ENCODE measurements at regions not wholly inside any gene's neighbourhood (a gene's known extent, or its start where the extent isn't known, plus 50 kb on each side); places are given as distances from the start of the nearest gene placed in this dataset.

GRCh38 chr13:40376867-40377535, 289.4 kb downstream of the FOXO1 start:
- intact Hi-C loops (cut with micrococcal nuclease; ENCODE audit: unreplicated experiment): no loop called here
- POLR2A ChIA-PET: no interaction called here
- H2AFZ ChIP-seq (ENCODE audit: low read length): 0 out of 2 replicates have a peak overlapping the region, but pooled peaks have one; percentile 32
- H3K4me2 ChIP-seq (ENCODE audit: low read length): no peak overlapping the region
- no peaks in the 10 kb centered on the region for H4K20me1 ChIP-seq (ENCODE audit: insufficient read depth, low read length)
- BruUV-seq (replicated peaks): no TSS peak
- H3K4me3 ChIP-seq (ENCODE audit: low read depth, low read length, poor library complexity, severe bottlenecking): no peak overlapping the region
- H3K36me3 ChIP-seq (ENCODE audit: insufficient read depth, low read length): no peaks in the 10 kb centered on the region; the same call in 1 of the 2 replicates
- peaks cover 13% of the 10 kb centered on the region for H3K9me3 ChIP-seq (ENCODE audit: low read length)
- H3K27ac ChIP-seq (ENCODE audit: low read depth, low read length, poor library complexity, severe bottlenecking): no peak overlapping the region
- no peaks in the 10 kb centered on the region for H3K9me2 ChIP-seq (ENCODE audit: insufficient read depth, low read length)
- DNase-seq (ENCODE audit: low spot score): no peak
- H3K79me2 ChIP-seq (ENCODE audit: insufficient read depth, low read depth, low read length): no peaks in the 10 kb centered on the region
- CTCF ChIA-PET (ENCODE audit: unreplicated experiment): no interaction called here
- peaks cover 19% of the 10 kb centered on the region for H3K4me1 ChIP-seq (ENCODE audit: insufficient read depth, low read length, poor library complexity, severe bottlenecking)
- TF ChIP-seq CTCF (conservative IDR thresholded peaks at IDR 0.05; ENCODE audit: low read length): no peak
- no peak for TF ChIP-seq EZH2phosphoT487 (IDR thresholded peaks at IDR 0.05; ENCODE audit: borderline replicate concordance, low read depth, low read length)

GRCh38 chr13:40377783-40378182, 288.7 kb downstream of the FOXO1 start:
- BruUV-seq (replicated peaks): no TSS peak
- Histone ChIP-seq H3K79me2 (ENCODE audit: insufficient read depth, low read depth, low read length) (no peaks in the 10 kb centered on the region), H3K36me3 (ENCODE audit: insufficient read depth, low read length) (no peaks in the 10 kb centered on the region; the same call in 1 of the 2 replicates), H3K27ac (ENCODE audit: low read depth, low read length, poor library complexity, severe bottlenecking) (no peak overlapping the region), H3K4me1 (ENCODE audit: insufficient read depth, low read length, poor library complexity, severe bottlenecking) (peaks cover 19% of the 10 kb centered on the region), H3K4me3 (ENCODE audit: low read depth, low read length, poor library complexity, severe bottlenecking) (no peak overlapping the region), H3K9me3 (ENCODE audit: low read length) (peaks cover 13% of the 10 kb centered on the region), H4K20me1 (ENCODE audit: insufficient read depth, low read length) (no peaks in the 10 kb centered on the region), H3K4me2 (ENCODE audit: low read length) (no peak overlapping the region), H2AFZ (ENCODE audit: low read length) (no peak overlapping the region), H3K9me2 (ENCODE audit: insufficient read depth, low read length) (no peaks in the 10 kb centered on the region)
- CTCF ChIA-PET (ENCODE audit: unreplicated experiment): no interaction called here
- POLR2A ChIA-PET: no interaction called here
- TF ChIP-seq CTCF (conservative IDR thresholded peaks at IDR 0.05; ENCODE audit: low read length) (no peak), EZH2phosphoT487 (IDR thresholded peaks at IDR 0.05; ENCODE audit: borderline replicate concordance, low read depth, low read length) (no peak)
- intact Hi-C loops (cut with micrococcal nuclease; ENCODE audit: unreplicated experiment): no loop called here
- DNase-seq (ENCODE audit: low spot score): no peak

GRCh38 chr13:40379196-40379595, 287.2 kb downstream of the FOXO1 start:
- CTCF ChIA-PET (ENCODE audit: unreplicated experiment): no interaction called here
- TF ChIP-seq CTCF (conservative IDR thresholded peaks at IDR 0.05; ENCODE audit: low read length): no peak
- no peak for TF ChIP-seq EZH2phosphoT487 (IDR thresholded peaks at IDR 0.05; ENCODE audit: borderline replicate concordance, low read depth, low read length)
- no TSS peak for BruUV-seq (replicated peaks)

More at GRCh38 chr13:40379196-40379595, 287.2 kb downstream of the FOXO1 start:
- peaks cover 22% of the 10 kb centered on the region for H3K4me1 ChIP-seq (ENCODE audit: insufficient read depth, low read length, poor library complexity, severe bottlenecking)
- no peaks in the 10 kb centered on the region for H3K9me2 ChIP-seq (ENCODE audit: insufficient read depth, low read length)
- no peak overlapping the region for H3K4me2 ChIP-seq (ENCODE audit: low read length)
- no peak overlapping the region for H3K4me3 ChIP-seq (ENCODE audit: low read depth, low read length, poor library complexity, severe bottlenecking)
- H3K79me2 ChIP-seq (ENCODE audit: insufficient read depth, low read depth, low read length): no peaks in the 10 kb centered on the region
- no peak for DNase-seq (ENCODE audit: low spot score)
- peaks cover 13% of the 10 kb centered on the region for H3K9me3 ChIP-seq (ENCODE audit: low read length)
- POLR2A ChIA-PET: no interaction called here
- H3K36me3 ChIP-seq (ENCODE audit: insufficient read depth, low read length): no peaks in the 10 kb centered on the region; the same call in 1 of the 2 replicates
- H2AFZ ChIP-seq (ENCODE audit: low read length): no peak overlapping the region; the same call in 1 of the 2 replicates
- intact Hi-C loops (cut with micrococcal nuclease; ENCODE audit: unreplicated experiment): no loop called here
- no peaks in the 10 kb centered on the region for H4K20me1 ChIP-seq (ENCODE audit: insufficient read depth, low read length)
- no peak overlapping the region for H3K27ac ChIP-seq (ENCODE audit: low read depth, low read length, poor library complexity, severe bottlenecking)
